HG03064 (cell line): ENCODE measurements at regions not wholly inside any gene's neighbourhood (a gene's known extent, or its start where the extent isn't known, plus 50 kb on each side); places are given as distances from the start of the nearest gene placed in this dataset.
A peak's percentile ranks its signal among the peaks of the same experiment; 100 is the strongest.
"Not testable (repeated sequence)": the region's sequence is repeated elsewhere in the genome, so short reads cannot be mapped to it uniquely, and the experiment has no call there.

ENCODE experiments used
- ATAC-seq: cut with Tn5 transposase; IDR thresholded peaks from one replicate; pipeline ENCODE4 v1.9.1; 2021; ENCODE audit warnings: low read depth; ENCODE audit not compliant: unreplicated experiment

DNA sequence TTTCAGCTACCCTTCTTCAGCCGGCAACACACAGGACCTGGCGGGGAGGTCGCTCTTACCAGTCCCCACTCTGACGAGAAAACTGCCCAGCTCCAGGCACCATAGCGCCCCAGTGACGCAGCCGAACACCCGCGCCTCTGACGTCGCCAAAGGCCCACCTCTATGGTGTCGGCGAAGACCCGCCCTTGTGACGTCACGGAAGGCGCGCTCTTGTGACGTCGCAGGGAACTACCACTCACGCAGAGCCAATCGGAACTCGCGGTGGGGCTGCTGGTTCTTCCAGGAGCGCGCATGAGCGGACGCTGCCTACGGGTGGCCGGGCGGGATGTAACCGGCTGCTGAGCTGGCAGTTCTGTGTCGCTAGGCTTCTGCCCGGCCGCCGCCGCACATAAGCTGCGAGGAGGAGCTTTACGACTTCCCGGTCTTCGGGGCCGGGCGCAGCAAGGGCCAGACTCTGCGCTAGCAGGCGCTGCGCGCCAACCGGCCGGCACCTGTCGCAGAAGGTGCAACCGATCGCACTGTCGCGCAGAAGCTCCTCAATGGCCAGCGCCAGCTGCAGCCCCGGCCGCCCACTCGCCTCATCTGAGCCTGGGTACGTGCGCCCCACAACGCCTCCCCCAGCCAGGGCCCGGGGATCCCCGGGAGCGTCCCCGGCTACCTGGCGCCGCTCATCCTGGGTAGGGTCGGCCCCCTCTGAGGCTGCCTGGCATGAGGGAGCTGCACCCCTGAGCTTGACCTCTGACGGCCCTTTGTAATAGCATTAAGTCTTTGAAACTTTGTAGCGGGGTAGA is 121.3 kb upstream of the FBXO28 start:
- ATAC-seq, result peak; percentile 100

GRCh38 chr1:223991297-223991857 is 122.5 kb upstream of the FBXO28 start:
- not testable (repeated sequence) for ATAC-seq

GRCh38 chr1:223961985-223962384 is 116.2 kb upstream of the TP53BP2 start:
- ATAC-seq, result not testable (repeated sequence)

DNA sequence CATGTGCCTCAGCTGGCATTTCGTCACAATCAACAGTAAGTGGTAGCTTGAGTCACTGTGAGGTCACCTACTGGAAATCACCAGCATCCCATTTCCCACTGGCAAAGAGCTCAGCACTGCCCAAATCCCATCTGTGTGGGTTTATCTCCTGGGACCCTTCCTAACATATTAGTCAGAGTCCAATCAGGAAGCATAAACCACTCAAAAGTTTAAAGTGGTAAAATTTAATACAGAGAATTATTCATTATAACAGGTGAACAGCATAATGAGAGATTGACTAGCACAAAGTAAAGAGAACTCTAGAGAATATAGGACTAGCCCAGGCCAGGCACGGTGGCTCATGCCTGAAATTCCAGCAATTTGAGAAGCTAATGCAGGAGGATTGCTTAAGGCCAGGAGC is 107.1 kb upstream of the TP53BP2 start:
- ATAC-seq, result not testable (repeated sequence)

DNA sequence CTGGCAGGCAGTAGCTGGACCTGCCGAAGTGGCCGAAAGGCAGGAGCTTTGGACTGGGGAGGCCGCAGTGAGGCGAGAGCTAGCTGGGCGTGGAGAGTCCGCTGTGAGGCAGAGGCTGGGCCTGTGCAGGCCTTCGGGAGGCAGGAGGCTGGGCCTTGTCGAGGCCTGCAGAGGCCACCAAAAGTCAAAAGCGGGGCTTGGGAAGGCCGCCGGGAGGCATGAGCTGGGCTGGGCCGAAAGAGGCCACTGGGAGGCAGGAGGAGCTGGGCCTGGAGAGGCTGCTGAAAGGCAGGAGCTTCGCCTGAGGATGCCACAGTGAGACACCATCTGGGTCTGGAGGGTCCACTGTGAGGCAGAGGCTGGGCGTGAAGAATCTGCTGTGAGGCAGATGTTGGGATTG is 105.8 kb upstream of the TP53BP2 start:
- ATAC-seq, result not testable (repeated sequence)

GRCh38 chr1:223949944-223950343 is 104.2 kb upstream of the TP53BP2 start:
- ATAC-seq, result not testable (repeated sequence)

- not testable (repeated sequence) for ATAC-seq
Measured at GRCh38 chr1:223948041-223948440, 102.3 kb upstream of the TP53BP2 start.

GRCh38 chr1:223936592-223936991 is 90.8 kb upstream of the TP53BP2 start:
- not testable (repeated sequence) for ATAC-seq

DNA sequence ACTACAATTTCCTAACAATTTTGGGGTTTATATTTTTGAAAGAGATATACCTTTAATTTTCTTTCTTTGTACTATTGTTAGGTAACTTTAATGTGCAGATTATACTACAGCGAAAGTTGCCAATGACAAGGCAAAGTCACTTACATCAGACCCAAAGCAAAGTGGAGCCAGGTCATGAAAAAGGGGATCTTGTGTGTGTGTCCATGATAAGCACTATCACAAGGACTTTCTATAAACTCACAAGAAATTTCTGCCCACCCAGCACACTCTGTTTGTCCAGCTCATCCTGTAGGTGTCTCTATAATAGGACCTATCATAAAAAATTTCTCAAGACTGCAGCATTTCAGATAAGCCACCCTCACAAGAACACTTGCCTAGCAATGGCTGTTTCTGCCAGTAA is 85.7 kb upstream of the TP53BP2 start:
- not testable (repeated sequence) for ATAC-seq

DNA sequence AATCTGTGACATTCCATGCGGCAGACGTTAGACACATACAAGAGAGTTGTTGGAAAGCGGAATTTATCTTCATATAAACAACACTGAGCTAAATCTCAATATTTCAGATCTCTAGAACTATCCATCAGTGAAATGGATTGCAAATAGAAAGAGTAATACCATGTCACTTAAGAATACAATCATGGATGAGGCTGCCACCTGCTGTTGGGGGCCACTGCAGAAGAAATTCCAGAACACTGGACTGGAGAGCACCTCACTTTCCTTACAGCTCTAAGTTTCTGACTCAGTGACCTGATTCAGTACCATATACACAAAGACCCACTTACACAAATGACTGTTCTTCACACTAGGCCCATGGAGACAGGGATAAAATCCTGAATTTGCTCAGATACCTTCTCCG is 75.1 kb upstream of the TP53BP2 start:
- not testable (repeated sequence) for ATAC-seq

GRCh38 chr1:223915476-223915875 is 69.7 kb upstream of the TP53BP2 start:
- ATAC-seq, result not testable (repeated sequence)

DNA sequence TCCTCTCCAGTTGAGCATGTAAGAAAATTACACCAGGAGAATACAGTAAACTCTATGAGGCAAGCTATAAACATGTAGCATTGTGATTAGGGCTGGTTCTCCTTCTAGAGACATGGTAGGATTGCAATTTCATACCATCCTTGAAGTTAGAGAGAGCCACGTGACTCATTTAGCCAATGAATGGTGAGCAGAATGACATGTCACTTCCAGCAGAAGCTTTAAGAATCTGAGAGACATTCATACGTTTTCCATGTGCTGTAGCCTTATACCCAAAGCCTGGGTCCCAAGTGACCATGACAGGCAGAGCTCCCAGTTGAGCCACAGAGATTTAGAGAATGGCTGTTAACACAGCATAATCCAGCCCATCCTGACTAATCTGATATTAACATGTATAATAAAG is 68.0 kb upstream of the TP53BP2 start:
- ATAC-seq, result not testable (repeated sequence)

DNA sequence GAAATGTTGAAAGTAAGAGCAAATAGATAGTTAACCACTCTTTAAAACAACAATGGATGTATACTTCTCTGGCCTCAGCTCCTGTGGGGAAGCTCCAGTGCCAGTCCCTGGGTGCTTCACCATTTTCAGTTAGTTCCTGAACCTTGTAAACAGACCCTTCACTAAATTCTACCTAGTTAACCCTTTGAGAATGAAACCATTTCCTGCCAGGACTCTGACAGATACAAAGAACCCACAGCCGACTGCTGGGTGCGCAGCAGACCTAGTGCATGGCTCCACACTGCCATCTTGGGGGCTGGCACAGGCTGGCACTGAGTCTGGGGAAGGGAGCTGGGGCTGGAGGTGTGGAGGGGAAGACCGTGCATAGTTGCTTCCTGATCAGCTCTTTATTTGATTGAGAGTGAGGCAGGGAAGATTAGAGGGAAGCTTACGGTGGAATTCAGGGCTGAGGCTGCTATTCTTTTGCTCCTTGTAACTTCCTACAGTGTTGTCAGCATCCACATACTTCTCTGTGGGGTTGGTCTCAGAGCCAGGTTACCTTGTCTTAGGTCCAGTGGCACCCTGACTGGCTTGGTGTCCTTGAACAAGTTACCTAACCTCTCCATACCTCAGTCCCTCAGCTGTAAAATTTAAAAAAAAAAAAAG is 62.3 kb upstream of the TP53BP2 start:
- ATAC-seq, result not testable (repeated sequence)

DNA sequence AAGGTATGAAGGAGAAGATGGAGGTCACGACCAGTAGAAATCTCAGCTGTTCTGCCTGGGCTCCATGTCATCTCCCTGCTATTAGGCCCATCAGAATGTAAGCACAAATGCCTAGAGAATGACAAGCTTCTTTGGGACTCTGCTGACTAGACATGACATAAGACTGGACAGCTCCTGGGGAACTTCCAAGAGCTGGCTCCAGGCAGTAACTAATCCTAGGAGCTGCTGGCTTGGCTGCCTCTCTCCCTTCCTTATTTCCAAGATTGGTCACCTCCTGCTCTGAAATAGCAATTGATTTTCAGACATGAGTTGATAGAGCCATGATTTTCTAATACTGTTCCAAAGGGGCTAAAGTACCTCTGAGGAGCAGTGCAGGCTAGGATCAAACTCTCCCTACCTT is 57.5 kb upstream of the TP53BP2 start:
- ATAC-seq, result not testable (repeated sequence)

DNA sequence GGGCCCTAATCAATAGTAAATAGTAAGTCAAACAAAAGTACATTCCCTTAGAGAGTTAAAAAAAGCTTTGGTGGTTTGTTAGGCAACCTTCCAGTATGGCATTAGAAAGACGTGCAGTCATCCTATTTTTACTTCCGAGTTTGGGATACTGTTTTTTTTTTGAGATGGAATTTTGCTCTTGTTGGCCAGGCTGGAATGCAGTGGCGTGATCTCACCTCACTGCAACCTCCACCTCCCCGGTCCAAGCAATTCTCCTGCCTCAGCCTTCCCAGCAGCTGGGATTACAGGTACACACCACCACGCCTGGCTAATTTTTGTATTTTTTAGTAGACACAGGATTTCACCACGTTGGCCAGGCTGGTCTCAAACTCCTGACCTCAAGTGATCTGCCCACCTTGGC is 54.0 kb upstream of the TP53BP2 start:
- ATAC-seq, result not testable (repeated sequence)

DNA sequence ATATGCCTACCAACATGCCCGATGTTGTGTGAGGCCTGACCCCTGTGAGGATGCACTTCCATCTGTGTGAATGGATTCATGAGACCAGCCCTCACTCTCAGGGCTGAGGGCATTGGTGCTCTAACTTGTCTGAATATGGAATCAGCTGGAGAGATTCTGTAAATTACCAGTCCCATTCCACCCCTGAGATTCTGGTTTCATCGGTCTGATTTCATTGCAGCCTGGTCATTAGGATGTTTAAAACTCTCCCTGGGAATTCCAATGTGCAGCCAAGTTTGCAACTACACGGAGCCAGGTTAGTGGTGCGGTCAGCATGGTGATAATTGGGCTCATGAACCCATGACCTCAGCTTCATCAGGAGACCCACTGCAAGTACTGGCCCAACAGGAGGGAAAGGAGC is 51.4 kb upstream of the TP53BP2 start:
- ATAC-seq, result not testable (repeated sequence)

DNA sequence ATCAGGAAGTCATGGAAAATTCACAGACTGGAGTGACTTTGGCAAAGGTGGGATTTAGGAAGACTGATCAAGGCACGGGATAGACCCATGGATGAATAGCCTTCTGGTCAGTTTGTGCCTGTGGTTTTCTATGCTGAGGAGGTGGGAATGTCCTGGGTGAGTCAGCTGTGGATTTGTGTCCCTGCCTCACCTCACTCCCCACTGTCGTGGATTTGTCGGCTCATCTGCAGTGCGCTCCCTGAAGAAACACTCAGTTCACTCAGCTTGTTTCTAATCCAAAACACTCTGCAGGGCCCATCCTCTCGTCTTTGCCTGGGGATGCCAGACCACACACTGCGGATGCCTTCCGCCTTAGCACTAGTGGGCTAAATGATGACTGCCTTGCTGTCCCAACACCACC is 50.2 kb upstream of the TP53BP2 start:
- not testable (repeated sequence) for ATAC-seq
